GM18861 (cell line): ENCODE measurements at regions not wholly inside any gene's neighbourhood (a gene's known extent, or its start where the extent isn't known, plus 50 kb on each side); places are given as distances from the start of the nearest gene placed in this dataset.
"Not testable (repeated sequence)": the region's sequence is repeated elsewhere in the genome, so short reads cannot be mapped to it uniquely, and the experiment has no call there.

ENCODE experiments used
- ATAC-seq: cut with Tn5 transposase; IDR thresholded peaks from one replicate; pipeline ENCODE4 v1.9.1; 2021; ENCODE audit not compliant: unreplicated experiment

DNA sequence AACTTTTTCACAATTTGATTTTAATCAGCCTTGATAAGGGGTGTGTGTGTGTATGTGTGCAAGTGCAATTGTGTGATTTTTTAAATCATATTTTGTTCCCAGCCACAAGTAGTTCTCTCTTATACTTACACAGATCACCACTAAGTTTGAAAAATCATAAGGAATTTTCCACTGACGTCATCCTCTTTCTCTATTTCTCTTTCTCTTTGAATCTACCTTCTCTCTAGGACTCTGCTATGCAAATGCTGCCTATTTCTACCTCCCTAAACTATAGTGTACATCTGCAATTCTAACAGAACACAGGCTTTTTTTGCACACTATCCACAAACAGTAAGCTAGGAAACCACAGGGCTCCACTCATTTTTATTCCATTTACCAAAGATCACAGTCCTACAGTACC lies 254.6 kb upstream of the CYLC2 start:
- ATAC-seq = no peak

GRCh38 chr9:102728946-102729345 lies 266.2 kb upstream of the CYLC2 start:
- no peak for ATAC-seq

- no peak for ATAC-seq
Observed at GRCh38 chr9:102714184-102714583, 280.9 kb upstream of the CYLC2 start.

DNA sequence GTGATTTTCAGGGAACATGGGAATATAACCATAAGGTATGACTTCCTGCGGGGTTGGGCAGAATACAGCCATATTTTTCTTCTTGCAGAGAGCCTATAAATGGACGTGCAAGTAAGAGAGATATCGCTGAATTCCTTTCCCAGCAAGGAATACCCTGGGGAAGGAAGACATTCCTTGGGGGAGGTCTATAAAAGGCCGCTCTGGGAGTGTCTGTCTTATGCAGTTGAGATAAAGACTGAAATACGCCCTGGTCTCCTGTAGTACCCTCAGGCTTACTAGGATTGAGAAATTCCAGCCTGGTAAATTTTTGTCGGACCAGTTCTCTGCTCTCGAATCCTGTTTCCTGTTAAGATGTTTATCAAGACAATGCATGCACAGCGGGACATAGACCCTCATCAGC lies 282.2 kb upstream of the CYLC2 start:
- not testable (repeated sequence) for ATAC-seq

DNA sequence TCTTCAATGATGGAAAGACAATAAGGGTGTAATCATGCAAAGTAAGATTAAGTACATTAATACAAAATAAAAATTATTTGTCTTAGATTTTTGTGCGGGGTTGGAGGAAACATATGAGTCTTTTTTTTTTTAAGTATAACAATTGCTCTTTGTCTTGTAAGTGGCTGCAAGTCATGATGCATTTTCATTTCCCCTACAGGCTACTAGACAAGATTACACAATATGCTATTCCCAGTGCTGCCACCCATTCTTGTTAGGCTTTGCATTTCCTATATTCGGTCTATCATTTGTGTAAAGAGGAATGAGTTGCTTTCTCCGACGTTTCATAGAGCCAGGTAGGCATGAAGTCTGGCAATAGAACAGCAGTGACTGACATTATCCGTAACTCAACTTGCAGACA lies 294.2 kb upstream of the CYLC2 start:
- ATAC-seq = no peak

- ATAC-seq = no peak
Observed at GRCh38 chr9:102669220-102669619, 325.9 kb upstream of the CYLC2 start.

DNA sequence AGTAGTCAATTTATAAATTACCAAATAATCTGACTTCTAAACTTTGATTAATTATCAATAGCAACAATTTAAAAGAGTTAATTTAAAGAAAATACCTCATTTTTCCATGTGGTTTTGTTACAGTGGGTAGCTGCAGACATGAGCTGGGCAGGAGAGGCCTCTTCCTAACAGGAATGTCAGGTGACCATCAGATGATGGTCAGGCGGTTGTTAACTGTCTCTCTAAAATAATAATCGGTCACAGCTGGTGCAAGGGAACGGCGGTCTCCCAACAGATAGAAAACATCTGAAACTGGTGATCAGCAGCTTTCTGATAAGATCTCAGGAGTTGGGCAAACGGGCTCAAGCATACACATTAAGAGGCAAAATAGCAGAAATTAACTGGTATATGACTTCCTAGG lies 342.7 kb upstream of the CYLC2 start:
- ATAC-seq = no peak

GRCh38 chr9:102650896-102651295 lies 344.2 kb upstream of the CYLC2 start:
- ATAC-seq = no peak

GRCh38 chr9:102642651-102643050 lies 352.5 kb upstream of the CYLC2 start:
- no peak for ATAC-seq

- peak; percentile 63 for ATAC-seq
Observed at GRCh38 chr9:102631559-102631958, 363.6 kb upstream of the CYLC2 start.

DNA sequence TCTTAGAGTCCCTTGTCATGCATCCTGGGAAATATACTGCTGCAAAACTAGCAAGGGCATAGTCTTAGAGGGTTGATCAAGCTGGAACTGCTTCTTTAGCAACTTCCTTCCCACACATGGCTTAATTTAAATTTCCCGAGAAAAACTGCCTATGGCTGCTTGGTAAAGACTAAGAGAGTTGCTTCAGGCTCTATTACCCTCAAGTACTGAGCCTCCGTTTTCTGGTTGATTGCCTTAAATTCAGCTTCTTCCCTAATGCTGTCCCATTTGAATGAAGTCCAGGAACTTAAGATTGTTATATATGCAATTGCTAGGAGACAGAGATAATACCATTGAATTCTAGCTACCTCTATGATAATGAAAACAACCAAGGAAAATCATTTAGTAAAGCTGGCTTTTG lies 385.7 kb upstream of the CYLC2 start:
- no peak for ATAC-seq

- not testable (repeated sequence) for ATAC-seq
Observed at GRCh38 chr9:102603198-102604195, 391.6 kb upstream of the CYLC2 start.

GRCh38 chr9:102594241-102594640 lies 400.9 kb upstream of the CYLC2 start:
- no peak for ATAC-seq

DNA sequence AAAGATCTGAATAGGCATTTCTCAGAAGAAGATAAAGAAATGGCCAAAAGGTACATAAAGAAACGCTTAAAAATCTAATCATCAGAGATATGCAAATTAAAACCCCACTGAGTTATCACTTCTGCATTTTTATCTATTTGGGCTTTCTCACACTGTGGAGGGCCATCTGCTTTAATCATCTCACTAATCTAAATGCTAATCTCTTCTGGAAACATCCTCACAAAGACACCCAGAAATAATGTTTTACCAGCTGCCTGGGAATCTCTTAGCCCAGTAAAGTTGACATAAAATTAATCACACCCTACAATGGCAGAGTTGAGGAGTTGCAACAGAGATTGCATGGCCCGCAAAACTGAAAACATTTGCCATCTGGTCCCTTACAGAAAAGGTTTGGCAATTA lies 407.9 kb upstream of the CYLC2 start:
- no peak for ATAC-seq

- ATAC-seq = no peak
Observed at GRCh38 chr9:102569436-102569835, 425.7 kb upstream of the CYLC2 start.

DNA sequence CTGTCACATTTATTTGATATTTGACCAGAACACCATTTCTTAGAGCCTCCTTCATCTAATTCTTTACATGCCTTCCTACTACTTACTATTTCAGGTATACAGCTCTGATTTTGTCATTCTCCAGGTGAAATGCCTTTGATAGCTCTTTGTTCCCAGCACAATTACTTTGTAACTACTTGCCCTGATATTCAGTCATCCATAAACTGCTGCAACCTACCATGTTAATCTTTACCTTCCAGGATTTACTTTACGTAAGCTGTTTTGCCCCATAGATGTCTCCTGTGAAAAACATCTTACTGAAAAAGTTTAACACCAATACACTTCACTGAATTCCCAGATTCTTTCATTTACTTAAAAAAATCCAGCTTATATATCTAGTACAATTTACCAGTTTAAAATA lies 443.8 kb upstream of the CYLC2 start:
- ATAC-seq = no peak

- ATAC-seq = no peak
Observed at GRCh38 chr9:102550886-102551285, 444.2 kb upstream of the CYLC2 start.

- ATAC-seq = no peak
Observed at GRCh38 chr9:102550266-102550665, 444.9 kb upstream of the CYLC2 start.

DNA sequence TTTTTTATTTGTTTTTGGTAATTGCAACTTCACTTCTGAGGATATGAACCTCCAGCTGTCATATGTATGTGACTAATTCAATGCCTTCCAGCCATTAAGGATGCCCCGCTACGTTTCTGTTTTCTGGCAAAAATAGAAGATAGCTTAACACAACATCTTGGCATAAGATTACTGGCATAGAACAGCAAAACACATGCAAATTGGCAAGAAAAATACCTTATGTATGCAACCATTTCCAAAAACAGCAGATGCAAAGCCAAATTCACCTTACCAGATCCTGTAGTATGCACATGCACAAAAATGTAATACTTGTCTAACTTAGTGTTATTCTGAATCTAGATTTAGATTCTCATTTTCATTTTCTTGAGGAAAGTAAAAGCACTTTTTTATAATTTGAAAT lies 461.1 kb upstream of the CYLC2 start:
- no peak for ATAC-seq

- ATAC-seq = no peak
Observed at GRCh38 chr9:102521097-102521755, 473.9 kb upstream of the CYLC2 start.

- no peak for ATAC-seq
Observed at GRCh38 chr9:102519423-102519822, 475.7 kb upstream of the CYLC2 start.

GRCh38 chr9:102518324-102518723 lies 476.8 kb upstream of the CYLC2 start:
- ATAC-seq = no peak
